ENCODE measurements at regions not wholly inside any gene's neighbourhood (a gene's known extent, or its start where the extent isn't known, plus 50 kb on each side); places are given as distances from the start of the nearest gene placed in this dataset.

DNA sequence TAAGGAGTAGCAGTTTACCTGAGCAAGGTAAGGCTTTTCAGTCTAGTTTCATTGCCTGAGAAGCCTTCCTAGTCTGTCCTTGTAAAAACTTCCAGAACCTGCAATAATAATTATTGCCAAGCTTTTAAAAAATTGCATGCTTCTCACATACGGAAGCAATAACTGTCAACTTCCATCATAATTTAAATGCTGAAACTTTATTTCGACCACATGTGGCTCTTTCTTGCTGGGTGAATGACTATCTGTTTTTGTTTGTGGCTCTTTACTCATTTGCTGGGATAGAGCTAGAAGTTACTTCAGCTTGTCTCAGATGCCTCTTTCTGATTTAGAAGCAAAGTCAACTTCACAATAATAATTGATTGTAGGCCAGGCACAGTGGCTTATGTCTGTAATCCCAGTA lies 95.9 kb upstream of the COL21A1 start:
- TF ChIP-seq Cebpa-rat (IDR thresholded peaks at IDR 0.05) = no peak
- H3K27ac ChIP-seq = no peak overlapping the region
- no peaks in the 10 kb centered on the region for H3K36me3 ChIP-seq
- no peaks in the 10 kb centered on the region for H3K4me1 ChIP-seq
- no peaks in the 10 kb centered on the region for H3K27me3 ChIP-seq
- no peak overlapping the region for H3K9ac ChIP-seq
- no peaks in the 10 kb centered on the region for H3K9me3 ChIP-seq (replicated peaks in 1 of 11)
- H3K4me3 ChIP-seq = no peak overlapping the region
- no peak overlapping the region for H3K4me2 ChIP-seq
- H4K20me1 ChIP-seq = no peaks in the 10 kb centered on the region

DNA sequence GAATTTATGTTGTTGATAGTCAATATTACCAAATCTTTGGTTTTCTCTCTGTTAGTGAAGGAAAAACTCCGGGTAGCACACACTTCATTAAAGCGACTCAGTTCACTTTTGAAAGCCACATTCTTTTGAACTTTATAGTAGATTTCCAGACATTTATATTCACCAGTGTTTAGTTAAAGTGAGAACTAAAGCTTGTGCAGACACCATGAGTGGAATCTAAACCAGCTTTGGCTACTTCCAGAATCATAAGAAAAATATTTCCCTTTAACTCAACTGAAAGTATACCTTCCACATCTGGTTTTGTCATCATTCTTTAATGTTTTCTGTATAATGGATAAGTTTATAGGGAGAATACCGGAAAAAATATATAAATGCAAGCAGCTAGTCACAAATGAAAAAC lies 92.1 kb upstream of the COL21A1 start:
- H3K27ac ChIP-seq = no peak overlapping the region
- no peaks in the 10 kb centered on the region for H3K36me3 ChIP-seq
- no peaks in the 10 kb centered on the region for H3K9me3 ChIP-seq (replicated peaks in 1 of 11)
- H3K27me3 ChIP-seq = no peaks in the 10 kb centered on the region
- no peak for TF ChIP-seq Cebpa-rat (IDR thresholded peaks at IDR 0.05)
- H3K4me3 ChIP-seq = no peak overlapping the region
- H3K4me2 ChIP-seq = no peak overlapping the region
- H3K4me1 ChIP-seq = no peaks in the 10 kb centered on the region; a peak in 1 of 20 replicates
- H4K20me1 ChIP-seq = no peaks in the 10 kb centered on the region
- no peak overlapping the region for H3K9ac ChIP-seq

- Histone ChIP-seq H3K9ac (no peak overlapping the region), H3K9me3 (replicated peaks in 1 of 11) (no peaks in the 10 kb centered on the region), H3K4me2 (no peak overlapping the region), H3K27ac (no peak overlapping the region), H3K27me3 (no peaks in the 10 kb centered on the region), H3K4me3 (no peak overlapping the region), H3K36me3 (no peaks in the 10 kb centered on the region), H3K4me1 (no peaks in the 10 kb centered on the region; a peak in 1 of 20 replicates), H4K20me1 (no peaks in the 10 kb centered on the region)
- TF ChIP-seq Cebpa-rat (IDR thresholded peaks at IDR 0.05) = no peak
These were observed 88.3 kb upstream of the COL21A1 start for GRCh38 chr6:56335726-56336125.

DNA sequence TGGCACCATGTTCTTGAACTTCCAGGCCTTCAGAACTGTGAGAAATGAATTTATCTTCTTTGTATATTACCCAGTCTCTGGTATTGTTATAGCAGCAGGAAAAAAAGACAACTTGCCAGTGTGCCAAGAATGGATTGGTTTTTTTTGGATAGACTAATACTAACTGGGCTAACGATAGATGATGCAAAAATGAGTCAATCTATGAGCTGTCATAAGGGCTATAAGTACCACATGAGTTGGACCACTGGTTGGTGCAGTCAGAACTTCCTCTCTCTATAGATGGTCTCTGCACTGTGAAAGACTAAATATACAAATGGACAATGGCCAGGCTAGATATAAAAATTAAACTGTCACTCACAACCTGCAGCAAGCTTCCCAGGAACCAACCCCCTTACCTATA lies 87.6 kb upstream of the COL21A1 start:
- no peak for TF ChIP-seq Cebpa-rat (IDR thresholded peaks at IDR 0.05)
- no peaks in the 10 kb centered on the region for H3K27me3 ChIP-seq
- no peaks in the 10 kb centered on the region for H3K9me3 ChIP-seq (replicated peaks in 1 of 11)
- no peak overlapping the region for H3K9ac ChIP-seq
- H3K4me3 ChIP-seq = no peak overlapping the region
- no peaks in the 10 kb centered on the region for H4K20me1 ChIP-seq
- H3K27ac ChIP-seq = no peak overlapping the region
- no peaks in the 10 kb centered on the region; a peak in 1 of 20 replicates for H3K4me1 ChIP-seq
- no peak overlapping the region for H3K4me2 ChIP-seq
- no peaks in the 10 kb centered on the region for H3K36me3 ChIP-seq

- H3K9me3 ChIP-seq (replicated peaks in 1 of 11) = no peaks in the 10 kb centered on the region
- peak overlapping the region in 9 of 11 experiments; percentile 11 to 58 (median 32); a peak in 14 of 22 replicates for H3K4me2 ChIP-seq
- H3K4me3 ChIP-seq = no peak overlapping the region
- H3K9ac ChIP-seq = no peak overlapping the region
- H4K20me1 ChIP-seq = no peaks in the 10 kb centered on the region
- TF ChIP-seq Cebpa-rat (IDR thresholded peaks at IDR 0.05) = no peak
- peaks cover 0 to 13% (median 6%) of the 10 kb centered on the region in 10 experiments; a peak in 11 of 20 replicates for H3K4me1 ChIP-seq
- H3K27me3 ChIP-seq = no peaks in the 10 kb centered on the region
- peak overlapping the region in 2 of 11 experiments; percentile 4 to 11; a peak in 2 of 22 replicates for H3K27ac ChIP-seq
- no peaks in the 10 kb centered on the region for H3K36me3 ChIP-seq
These were observed 82.1 kb upstream of the COL21A1 start for GRCh38 chr6:56329271-56330050.

DNA sequence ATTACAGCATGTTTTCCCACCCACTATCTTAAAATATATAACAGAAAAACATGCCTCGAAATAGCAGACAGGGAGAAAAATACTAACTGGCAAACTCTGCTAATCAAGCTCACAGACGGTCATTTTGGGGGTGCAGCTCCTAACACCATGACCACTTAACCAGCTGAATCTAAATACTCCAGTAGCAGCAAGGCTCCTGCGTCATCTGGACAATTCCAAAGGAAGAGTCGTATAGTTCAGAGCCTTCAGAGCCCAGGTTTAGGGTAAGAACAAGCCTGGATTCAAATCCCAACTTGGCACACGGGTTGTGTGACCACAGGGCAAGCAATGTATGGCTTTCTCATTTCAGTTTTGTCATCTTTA lies 81.3 kb upstream of the COL21A1 start:
- no peak for TF ChIP-seq Cebpa-rat (IDR thresholded peaks at IDR 0.05)
- Histone ChIP-seq H3K9me3 (replicated peaks in 1 of 11) (no peaks in the 10 kb centered on the region), H3K36me3 (no peaks in the 10 kb centered on the region), H3K27ac (peak overlapping the region in 1 of 11 experiments; percentile 11; a peak in 1 of 22 replicates), H4K20me1 (no peaks in the 10 kb centered on the region), H3K27me3 (no peaks in the 10 kb centered on the region), H3K4me2 (peak overlapping the region in 6 of 11 experiments; percentile 11 to 58 (median 37); a peak in 7 of 22 replicates), H3K4me3 (no peak overlapping the region), H3K9ac (no peak overlapping the region), H3K4me1 (peaks cover 0 to 13% (median 6%) of the 10 kb centered on the region in 10 experiments; a peak in 11 of 20 replicates)

DNA sequence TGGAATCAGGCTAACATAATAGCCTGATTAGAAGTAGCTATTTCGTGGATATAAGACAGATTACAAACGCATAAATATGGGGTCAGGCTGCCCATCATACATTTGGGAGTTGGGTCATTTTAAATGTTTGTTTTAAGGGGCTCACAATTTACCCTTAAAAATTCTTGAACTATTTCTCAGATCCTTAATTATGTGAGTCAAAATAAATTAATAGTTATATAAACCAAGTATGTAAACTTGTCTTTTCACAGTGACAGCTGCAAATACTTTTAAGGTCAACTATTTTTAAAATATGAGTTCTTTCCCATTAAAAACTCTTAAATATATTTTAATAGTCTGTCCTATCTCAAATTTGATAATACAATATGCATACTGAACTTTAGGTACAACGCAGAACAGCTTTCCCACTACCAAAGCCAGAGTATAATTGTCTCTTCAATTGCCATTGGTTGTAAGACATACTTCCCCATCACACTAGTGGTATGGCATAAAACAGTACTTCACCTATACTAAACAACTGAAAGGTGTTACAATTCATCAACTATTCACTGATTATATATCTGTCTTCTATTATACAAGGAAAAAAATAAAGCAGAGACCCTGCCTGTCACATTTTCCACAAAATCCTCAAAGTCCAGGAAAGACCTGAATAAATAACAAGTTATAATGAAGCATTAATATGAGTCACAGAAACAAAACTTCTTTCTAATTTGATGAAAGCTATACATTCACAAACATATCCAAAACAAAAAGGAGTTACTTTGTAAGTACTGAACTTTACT lies 80.8 kb upstream of the COL21A1 start:
- TF ChIP-seq Cebpa-rat (IDR thresholded peaks at IDR 0.05) = no peak
- Histone ChIP-seq H3K4me3 (no peak overlapping the region), H3K27me3 (no peaks in the 10 kb centered on the region), H3K9me3 (replicated peaks in 1 of 11) (no peaks in the 10 kb centered on the region), H4K20me1 (no peaks in the 10 kb centered on the region), H3K9ac (no peak overlapping the region), H3K4me2 (no peak overlapping the region), H3K27ac (no peak overlapping the region), H3K36me3 (no peaks in the 10 kb centered on the region), H3K4me1 (peaks cover 0 to 13% (median 6%) of the 10 kb centered on the region in 10 experiments; a peak in 11 of 20 replicates)

DNA sequence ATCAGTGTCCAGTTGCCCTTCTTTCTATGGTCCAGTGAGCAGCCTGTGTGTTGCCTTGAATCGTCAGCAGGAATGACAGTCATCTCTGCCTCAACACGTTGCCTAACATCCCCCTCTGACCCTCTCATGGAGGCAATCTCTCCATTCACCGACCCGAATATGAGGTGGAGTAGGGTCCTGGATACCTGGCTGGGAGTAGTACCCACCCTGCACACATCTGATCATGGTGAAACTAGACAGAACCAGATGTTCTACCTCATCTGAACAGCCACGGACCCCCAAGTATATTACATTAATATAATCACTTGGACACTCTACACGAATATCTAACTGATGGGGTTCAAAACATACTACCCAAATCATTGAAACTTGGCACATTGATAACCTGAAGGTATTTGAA lies 77.0 kb upstream of the COL21A1 start:
- Histone ChIP-seq H3K4me1 (peaks cover 0 to 9% (median 3%) of the 10 kb centered on the region in 10 experiments; a peak in 11 of 20 replicates), H3K36me3 (no peaks in the 10 kb centered on the region), H3K27me3 (no peaks in the 10 kb centered on the region), H3K9ac (no peak overlapping the region), H3K9me3 (replicated peaks in 1 of 11) (no peaks in the 10 kb centered on the region), H3K27ac (no peak overlapping the region), H3K4me2 (no peak overlapping the region), H3K4me3 (no peak overlapping the region), H4K20me1 (no peaks in the 10 kb centered on the region)
- TF ChIP-seq Cebpa-rat (IDR thresholded peaks at IDR 0.05) = no peak

DNA sequence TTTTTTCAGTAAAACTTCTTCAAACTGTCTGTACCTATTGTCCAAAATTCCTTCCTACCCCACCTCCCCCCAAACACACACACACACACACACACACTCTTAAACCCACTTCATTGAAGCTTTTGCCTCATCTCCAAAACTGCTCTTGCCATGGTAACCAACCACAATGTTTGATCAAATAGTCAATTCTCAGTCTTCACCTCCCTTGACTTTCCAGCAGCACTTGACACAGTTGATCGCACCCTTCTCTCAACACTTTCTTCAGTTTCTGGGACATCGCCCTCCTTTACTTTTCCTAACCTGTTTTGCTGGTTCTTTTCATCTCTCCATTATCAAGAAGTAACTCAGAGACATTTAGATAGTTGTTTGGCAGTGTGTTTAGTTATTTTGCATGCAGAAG lies 71.5 kb upstream of the COL21A1 start:
- no peak overlapping the region for H3K9ac ChIP-seq
- no peaks in the 10 kb centered on the region for H3K27me3 ChIP-seq
- no peak for TF ChIP-seq Cebpa-rat (IDR thresholded peaks at IDR 0.05)
- no peaks in the 10 kb centered on the region for H3K4me1 ChIP-seq
- no peaks in the 10 kb centered on the region for H3K9me3 ChIP-seq (replicated peaks in 1 of 11)
- no peaks in the 10 kb centered on the region for H4K20me1 ChIP-seq
- no peak overlapping the region for H3K4me3 ChIP-seq
- no peak overlapping the region for H3K4me2 ChIP-seq
- H3K27ac ChIP-seq = no peak overlapping the region
- H3K36me3 ChIP-seq = no peaks in the 10 kb centered on the region

All from BLaER1 treated with 17β-estradiol and CSF1 and Interleukin-3, amounts not matched to agents 10 nM and 100 nM (cell line).